D721Med (cell line): ENCODE measurements at regions not wholly inside any gene's neighbourhood (a gene's known extent, or its start where the extent isn't known, plus 50 kb on each side); places are given as distances from the start of the nearest gene placed in this dataset.
"Not testable (repeated sequence)": the region's sequence is repeated elsewhere in the genome, so short reads cannot be mapped to it uniquely, and the experiment has no call there.

Experiments used
- DNase-seq: peaks from one replicate; pipeline ENCODE4 v3.0.0; 2011; ENCODE audit warnings: low spot score; ENCODE audit not compliant: insufficient read length
- FAIRE-seq: peaks from 2 replicates; lab custom pipeline; 2011; peaks lifted over from hg19 to GRCh38; lab: Jason Lieb, UNC
- TF ChIP-seq, protein P1 (sequence below): IDR thresholded peaks from 2 replicates; pipeline ENCODE4 v1.5.1; 2012; ENCODE audit warnings: mild to moderate bottlenecking, control low read depth; ENCODE audit not compliant: insufficient read depth; ENCODE audit errors: missing control alignments

DNA sequence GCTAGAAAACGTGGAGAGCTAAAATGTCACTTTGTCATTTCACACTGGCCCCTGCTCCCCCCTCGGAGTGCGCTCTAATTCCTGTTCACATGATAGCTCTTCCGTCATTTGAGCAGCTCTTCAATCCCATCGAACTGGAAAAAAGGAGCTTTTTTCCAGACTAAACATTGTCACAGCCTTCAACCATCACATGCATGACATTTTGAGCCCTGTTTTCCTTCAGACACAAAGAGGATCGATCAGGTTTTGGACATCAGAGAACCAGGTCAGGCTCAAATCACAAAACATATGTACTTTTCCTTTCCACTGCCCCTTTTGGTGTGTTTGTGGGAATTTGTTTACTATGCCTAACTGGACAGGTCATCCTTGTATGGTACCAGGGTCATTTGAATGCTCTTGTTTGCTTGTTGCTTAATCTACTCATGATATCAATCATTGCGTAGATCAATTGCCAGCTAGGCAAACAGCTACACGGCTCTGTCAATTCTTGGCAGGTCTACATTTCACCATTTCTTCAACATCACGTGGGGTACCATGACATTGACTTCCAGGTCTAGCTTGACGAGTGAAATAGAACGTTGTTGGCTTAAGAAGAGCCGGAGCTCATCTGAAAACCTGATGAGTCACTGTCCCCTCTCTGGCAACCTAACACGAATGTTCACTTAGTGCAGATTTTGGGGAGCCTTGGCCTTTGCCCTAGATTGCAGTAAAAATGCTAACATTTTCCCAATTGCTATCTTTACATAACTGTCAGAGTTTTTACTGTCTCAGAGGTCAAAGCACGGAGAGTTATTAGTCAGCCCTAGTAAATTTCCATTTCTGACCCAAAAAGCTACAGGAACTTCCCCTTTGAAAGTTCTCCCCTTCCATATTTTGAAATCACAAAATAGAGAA is 87.3 kb downstream of the LYZL2 start:
- FAIRE-seq (no peak), DNase-seq (no peak)
- TF ChIP-seq, protein P1, sequence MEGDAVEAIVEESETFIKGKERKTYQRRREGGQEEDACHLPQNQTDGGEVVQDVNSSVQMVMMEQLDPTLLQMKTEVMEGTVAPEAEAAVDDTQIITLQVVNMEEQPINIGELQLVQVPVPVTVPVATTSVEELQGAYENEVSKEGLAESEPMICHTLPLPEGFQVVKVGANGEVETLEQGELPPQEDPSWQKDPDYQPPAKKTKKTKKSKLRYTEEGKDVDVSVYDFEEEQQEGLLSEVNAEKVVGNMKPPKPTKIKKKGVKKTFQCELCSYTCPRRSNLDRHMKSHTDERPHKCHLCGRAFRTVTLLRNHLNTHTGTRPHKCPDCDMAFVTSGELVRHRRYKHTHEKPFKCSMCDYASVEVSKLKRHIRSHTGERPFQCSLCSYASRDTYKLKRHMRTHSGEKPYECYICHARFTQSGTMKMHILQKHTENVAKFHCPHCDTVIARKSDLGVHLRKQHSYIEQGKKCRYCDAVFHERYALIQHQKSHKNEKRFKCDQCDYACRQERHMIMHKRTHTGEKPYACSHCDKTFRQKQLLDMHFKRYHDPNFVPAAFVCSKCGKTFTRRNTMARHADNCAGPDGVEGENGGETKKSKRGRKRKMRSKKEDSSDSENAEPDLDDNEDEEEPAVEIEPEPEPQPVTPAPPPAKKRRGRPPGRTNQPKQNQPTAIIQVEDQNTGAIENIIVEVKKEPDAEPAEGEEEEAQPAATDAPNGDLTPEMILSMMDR, result no peak

DNA sequence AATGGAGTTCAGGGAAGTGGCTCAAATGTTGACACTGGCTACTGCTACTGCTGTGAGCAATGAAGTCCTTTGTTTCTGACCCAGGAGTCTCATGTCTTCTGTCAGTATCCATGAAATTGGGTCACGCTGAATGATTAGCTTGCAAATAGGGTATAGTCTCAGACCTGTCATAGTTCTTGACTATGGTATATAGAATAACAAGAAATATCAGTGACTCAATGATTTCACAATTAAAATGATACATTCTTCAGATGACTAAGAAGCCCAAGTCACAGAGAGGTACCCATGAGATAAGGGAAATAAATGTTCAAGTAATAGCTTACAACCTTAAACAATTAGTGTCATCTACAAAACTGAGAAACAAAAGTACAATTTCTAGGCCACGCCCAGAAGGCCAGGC is 89.3 kb downstream of the LYZL2 start:
- no peak for DNase-seq
- no peak for FAIRE-seq
- TF ChIP-seq, protein P1, result no peak

GRCh38 chr10:30538086-30538485 is 91.5 kb downstream of the LYZL2 start:
- TF ChIP-seq, protein P1, result no peak
- FAIRE-seq (no peak), DNase-seq (no peak)

GRCh38 chr10:30537586-30537985 is 92.0 kb downstream of the LYZL2 start:
- no peak for FAIRE-seq
- DNase-seq, result no peak
- TF ChIP-seq, protein P1, result no peak

DNA sequence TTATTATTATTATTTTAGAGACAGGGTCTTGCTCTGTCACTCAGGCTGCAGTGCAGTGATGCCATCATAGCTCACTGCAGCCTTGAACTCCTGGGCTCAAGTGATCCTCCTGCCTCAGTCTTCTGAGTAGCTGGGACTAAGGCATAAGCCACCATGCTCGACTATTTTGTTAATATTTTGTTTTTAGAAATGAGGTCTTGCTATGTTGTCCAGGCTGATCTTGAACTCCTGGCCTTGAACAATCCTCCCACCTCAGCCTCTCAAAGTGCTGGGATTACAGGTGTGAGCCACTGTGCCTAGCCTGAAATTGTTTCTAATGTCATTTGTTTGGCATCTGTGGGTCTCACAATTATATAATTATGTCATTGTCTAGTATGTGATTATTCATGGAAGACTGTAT is 92.4 kb downstream of the LYZL2 start:
- not testable (repeated sequence) for FAIRE-seq, DNase-seq

- DNase-seq, result no peak
- TF ChIP-seq, protein P1, result no peak
- no peak for FAIRE-seq
Observed at GRCh38 chr10:30536578-30536977, 93.0 kb downstream of the LYZL2 start.

- TF ChIP-seq, protein P1, result no peak
- no peak for FAIRE-seq
- DNase-seq, result no peak
Observed at GRCh38 chr10:30535677-30536076, 93.9 kb downstream of the LYZL2 start.
